ENCODE measurements at regions not wholly inside any gene's neighbourhood (a gene's known extent, or its start where the extent isn't known, plus 50 kb on each side); places are given as distances from the start of the nearest gene placed in this dataset.

- no peak overlapping the region for H3K27ac ChIP-seq
- peak in 1 of 2 experiments; percentile 15 for DNase-seq (ENCODE audit: low read depth in 1 of 2, low spot score in 2 of 2)
These were observed 99.5 kb upstream of the FAM9B start for GRCh38 chrX:9133426-9133825.

GRCh38 chrX:9134366-9134765 lies 100.4 kb upstream of the FAM9B start:
- H3K27me3 ChIP-seq (replicated peaks): no peaks in the 10 kb centered on the region
- peaks cover 3% of the 10 kb centered on the region; the same call in 1 of the 2 replicates for H3K4me1 ChIP-seq (replicated peaks)
- H3K27ac ChIP-seq: no peak overlapping the region
- H3K36me3 ChIP-seq: no peaks in the 10 kb centered on the region
- H3K4me3 ChIP-seq: no peak overlapping the region
- H3K9me3 ChIP-seq (replicated peaks): no peaks in the 10 kb centered on the region
- no peak for DNase-seq (ENCODE audit: low read depth in 1 of 2, low spot score in 2 of 2)

More at GRCh38 chrX:9133426-9133825, 99.5 kb upstream of the FAM9B start:
- no peaks in the 10 kb centered on the region for H3K27me3 ChIP-seq (replicated peaks)
- H3K4me3 ChIP-seq: no peak overlapping the region
- H3K4me1 ChIP-seq (replicated peaks): peaks cover 3% of the 10 kb centered on the region; the same call in 1 of the 2 replicates
- no peaks in the 10 kb centered on the region for H3K9me3 ChIP-seq (replicated peaks)
- no peaks in the 10 kb centered on the region for H3K36me3 ChIP-seq

- Histone ChIP-seq H3K9me3 (replicated peaks) (no peaks in the 10 kb centered on the region), H3K27ac (no peak overlapping the region), H3K4me3 (no peak overlapping the region), H3K27me3 (replicated peaks) (no peaks in the 10 kb centered on the region), H3K4me1 (replicated peaks) (peaks cover 4% of the 10 kb centered on the region), H3K36me3 (no peaks in the 10 kb centered on the region)
- no peak for DNase-seq (ENCODE audit: low read depth in 1 of 2, low spot score in 2 of 2)
These were observed 102.1 kb upstream of the FAM9B start for GRCh38 chrX:9135901-9136510.

- H3K4me3 ChIP-seq: no peak overlapping the region
- no peaks in the 10 kb centered on the region for H3K36me3 ChIP-seq
- H3K9me3 ChIP-seq (replicated peaks): no peaks in the 10 kb centered on the region
- no peaks in the 10 kb centered on the region for H3K27me3 ChIP-seq (replicated peaks)
- no peak for DNase-seq (ENCODE audit: low read depth in 1 of 2, low spot score in 2 of 2)
- no peak overlapping the region for H3K27ac ChIP-seq
- H3K4me1 ChIP-seq (replicated peaks): peaks cover 13% of the 10 kb centered on the region
These were observed 103.2 kb upstream of the FAM9B start for GRCh38 chrX:9137152-9137551.

- Histone ChIP-seq H3K27ac (peak overlapping the region; percentile 55), H3K27me3 (replicated peaks) (no peaks in the 10 kb centered on the region), H3K9me3 (replicated peaks) (no peaks in the 10 kb centered on the region), H3K4me1 (replicated peaks) (peaks cover 10% of the 10 kb centered on the region), H3K4me3 (no peak overlapping the region), H3K36me3 (no peaks in the 10 kb centered on the region)
- DNase-seq (ENCODE audit: low read depth in 1 of 2, low spot score in 2 of 2): peak; percentile 21 to 39
These were observed 107.6 kb upstream of the FAM9B start for GRCh38 chrX:9141496-9141895.

- H3K27ac ChIP-seq: no peak overlapping the region
- peaks cover 24% of the 10 kb centered on the region for H3K4me1 ChIP-seq (replicated peaks)
- H3K36me3 ChIP-seq: no peaks in the 10 kb centered on the region
- no peak overlapping the region for H3K4me3 ChIP-seq
- H3K9me3 ChIP-seq (replicated peaks): no peaks in the 10 kb centered on the region
- no peak for DNase-seq (ENCODE audit: low read depth in 1 of 2, low spot score in 2 of 2)
- H3K27me3 ChIP-seq (replicated peaks): no peaks in the 10 kb centered on the region
These were observed 110.8 kb upstream of the FAM9B start for GRCh38 chrX:9144701-9145241.

- no peak for DNase-seq (ENCODE audit: low read depth in 1 of 2, low spot score in 2 of 2)
- no peak overlapping the region for H3K27ac ChIP-seq
These were observed 112.7 kb upstream of the FAM9B start for GRCh38 chrX:9146657-9147056.

GRCh38 chrX:9147086-9147485 lies 113.2 kb upstream of the FAM9B start:
- Histone ChIP-seq H3K27ac (no peak overlapping the region), H3K9me3 (replicated peaks) (no peaks in the 10 kb centered on the region), H3K4me1 (replicated peaks) (peaks cover 14% of the 10 kb centered on the region), H3K4me3 (no peak overlapping the region), H3K36me3 (no peaks in the 10 kb centered on the region), H3K27me3 (replicated peaks) (no peaks in the 10 kb centered on the region)
- no peak for DNase-seq (ENCODE audit: low read depth in 1 of 2, low spot score in 2 of 2)

More at GRCh38 chrX:9146657-9147056, 112.7 kb upstream of the FAM9B start:
- Histone ChIP-seq H3K36me3 (no peaks in the 10 kb centered on the region), H3K9me3 (replicated peaks) (no peaks in the 10 kb centered on the region), H3K4me1 (replicated peaks) (peaks cover 17% of the 10 kb centered on the region), H3K27me3 (replicated peaks) (no peaks in the 10 kb centered on the region), H3K4me3 (no peak overlapping the region)

GRCh38 chrX:9147726-9148125 lies 113.8 kb upstream of the FAM9B start:
- no peaks in the 10 kb centered on the region for H3K9me3 ChIP-seq (replicated peaks)
- no peaks in the 10 kb centered on the region for H3K27me3 ChIP-seq (replicated peaks)
- no peak for DNase-seq (ENCODE audit: low read depth in 1 of 2, low spot score in 2 of 2)
- no peak overlapping the region for H3K4me3 ChIP-seq
- no peak overlapping the region for H3K27ac ChIP-seq
- H3K36me3 ChIP-seq: no peaks in the 10 kb centered on the region
- H3K4me1 ChIP-seq (replicated peaks): peaks cover 14% of the 10 kb centered on the region

GRCh38 chrX:9148615-9149399 lies 114.9 kb upstream of the FAM9B start:
- Histone ChIP-seq H3K27me3 (replicated peaks) (no peaks in the 10 kb centered on the region), H3K4me1 (replicated peaks) (peaks cover 22% of the 10 kb centered on the region), H3K4me3 (no peak overlapping the region), H3K27ac (peak overlapping the region; percentile 66), H3K9me3 (replicated peaks) (no peaks in the 10 kb centered on the region), H3K36me3 (no peaks in the 10 kb centered on the region)
- DNase-seq (ENCODE audit: low read depth in 1 of 2, low spot score in 2 of 2): peak; percentile 49 to 55

- no peaks in the 10 kb centered on the region for H3K27me3 ChIP-seq (replicated peaks)
- no peak overlapping the region for H3K4me3 ChIP-seq
- H3K9me3 ChIP-seq (replicated peaks): no peaks in the 10 kb centered on the region
- DNase-seq (ENCODE audit: low read depth in 1 of 2, low spot score in 2 of 2): no peak
- H3K4me1 ChIP-seq (replicated peaks): peaks cover 22% of the 10 kb centered on the region
- H3K27ac ChIP-seq: peak overlapping the region; percentile 66; the same call in 1 of the 2 replicates
- H3K36me3 ChIP-seq: no peaks in the 10 kb centered on the region
These were observed 115.7 kb upstream of the FAM9B start for GRCh38 chrX:9149501-9150245.

GRCh38 chrX:9151772-9152307 lies 117.9 kb upstream of the FAM9B start:
- H3K27me3 ChIP-seq (replicated peaks): no peaks in the 10 kb centered on the region
- peaks cover 22% of the 10 kb centered on the region for H3K4me1 ChIP-seq (replicated peaks)
- no peaks in the 10 kb centered on the region for H3K9me3 ChIP-seq (replicated peaks)
- H3K4me3 ChIP-seq: no peak overlapping the region
- no peak for DNase-seq (ENCODE audit: low read depth in 1 of 2, low spot score in 2 of 2)
- no peaks in the 10 kb centered on the region for H3K36me3 ChIP-seq
- H3K27ac ChIP-seq: no peak overlapping the region

GRCh38 chrX:9153300-9153699 lies 119.4 kb upstream of the FAM9B start:
- H3K4me1 ChIP-seq (replicated peaks): peaks cover 21% of the 10 kb centered on the region
- H3K27ac ChIP-seq: no peak overlapping the region
- no peaks in the 10 kb centered on the region for H3K36me3 ChIP-seq
- H3K4me3 ChIP-seq: no peak overlapping the region
- H3K9me3 ChIP-seq (replicated peaks): no peaks in the 10 kb centered on the region
- DNase-seq (ENCODE audit: low read depth in 1 of 2, low spot score in 2 of 2): peak in 1 of 2 experiments; percentile 27
- no peaks in the 10 kb centered on the region for H3K27me3 ChIP-seq (replicated peaks)
